ENCODE measurements at regions not wholly inside any gene's neighbourhood (a gene's known extent, or its start where the extent isn't known, plus 50 kb on each side); places are given as distances from the start of the nearest gene placed in this dataset.

DNA sequence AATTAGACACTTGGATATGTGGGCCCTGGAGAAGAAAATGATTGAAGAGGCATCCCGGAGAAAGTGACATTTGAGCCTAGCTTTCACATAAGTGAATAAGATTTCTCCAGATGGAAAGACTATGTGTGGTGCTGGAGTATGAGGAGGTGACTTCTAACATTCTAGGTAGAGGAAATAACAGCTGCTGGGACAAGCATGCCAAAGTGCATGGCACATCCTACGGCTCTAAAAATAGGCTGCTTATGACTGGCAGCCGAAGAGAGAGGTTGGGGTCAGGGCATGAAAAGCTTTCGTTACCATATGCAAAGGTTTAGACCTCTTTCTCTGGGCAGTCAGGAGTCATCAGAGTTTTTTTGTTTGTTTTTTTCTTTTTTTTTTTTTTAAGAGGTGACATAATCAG lies 142.0 kb downstream of the SOX3 start:
- TF ChIP-seq POLR2A (IDR thresholded peaks at IDR 0.05), result no peak
- TF ChIP-seq, protein P1, sequence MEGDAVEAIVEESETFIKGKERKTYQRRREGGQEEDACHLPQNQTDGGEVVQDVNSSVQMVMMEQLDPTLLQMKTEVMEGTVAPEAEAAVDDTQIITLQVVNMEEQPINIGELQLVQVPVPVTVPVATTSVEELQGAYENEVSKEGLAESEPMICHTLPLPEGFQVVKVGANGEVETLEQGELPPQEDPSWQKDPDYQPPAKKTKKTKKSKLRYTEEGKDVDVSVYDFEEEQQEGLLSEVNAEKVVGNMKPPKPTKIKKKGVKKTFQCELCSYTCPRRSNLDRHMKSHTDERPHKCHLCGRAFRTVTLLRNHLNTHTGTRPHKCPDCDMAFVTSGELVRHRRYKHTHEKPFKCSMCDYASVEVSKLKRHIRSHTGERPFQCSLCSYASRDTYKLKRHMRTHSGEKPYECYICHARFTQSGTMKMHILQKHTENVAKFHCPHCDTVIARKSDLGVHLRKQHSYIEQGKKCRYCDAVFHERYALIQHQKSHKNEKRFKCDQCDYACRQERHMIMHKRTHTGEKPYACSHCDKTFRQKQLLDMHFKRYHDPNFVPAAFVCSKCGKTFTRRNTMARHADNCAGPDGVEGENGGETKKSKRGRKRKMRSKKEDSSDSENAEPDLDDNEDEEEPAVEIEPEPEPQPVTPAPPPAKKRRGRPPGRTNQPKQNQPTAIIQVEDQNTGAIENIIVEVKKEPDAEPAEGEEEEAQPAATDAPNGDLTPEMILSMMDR (IDR thresholded peaks at IDR 0.05), result no peak
